ENCODE measurements at regions not wholly inside any gene's neighbourhood (a gene's known extent, or its start where the extent isn't known, plus 50 kb on each side); places are given as distances from the start of the nearest gene placed in this dataset.
"Not testable (repeated sequence)": the region's sequence is repeated elsewhere in the genome, so short reads cannot be mapped to it uniquely, and the experiment has no call there.

DNA sequence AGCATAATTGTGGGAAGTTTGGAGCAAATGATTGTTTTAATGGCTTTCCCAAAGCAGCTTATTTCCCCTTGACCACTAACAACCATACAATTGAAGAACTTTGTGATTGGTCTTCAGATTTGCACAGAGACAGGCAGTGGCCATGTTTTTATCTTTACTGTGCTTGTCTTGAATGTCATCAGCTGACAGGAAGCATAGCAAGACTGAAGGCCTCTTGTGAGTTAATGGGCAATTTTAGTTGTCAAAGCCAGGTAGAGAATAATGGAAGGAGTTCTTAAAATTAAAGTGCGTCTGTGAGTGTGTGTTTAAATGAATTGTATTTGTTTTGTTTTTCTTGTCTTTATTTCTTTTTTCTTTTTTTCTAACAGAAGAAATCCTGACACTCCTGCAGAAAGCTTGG, 809.9 kb downstream of the TSN start:
- no peaks in the 10 kb centered on the region for H3K9me3 ChIP-seq (ENCODE audit: control insufficient read depth, insufficient read depth, low read length)
- no peak overlapping the region for H3K4me2 ChIP-seq (ENCODE audit: low read length)
- H3F3A ChIP-seq (ENCODE audit: control insufficient read depth, insufficient read depth), result no peaks in the 10 kb centered on the region
- no peaks in the 10 kb centered on the region for H3K36me3 ChIP-seq (ENCODE audit: control insufficient read depth, low read length)
- no peaks in the 10 kb centered on the region for H3K27me3 ChIP-seq (ENCODE audit: control insufficient read depth, low read length)
- H3K4me1 ChIP-seq (ENCODE audit: control insufficient read depth, low read length), result no peaks in the 10 kb centered on the region
- TF ChIP-seq, protein P1, sequence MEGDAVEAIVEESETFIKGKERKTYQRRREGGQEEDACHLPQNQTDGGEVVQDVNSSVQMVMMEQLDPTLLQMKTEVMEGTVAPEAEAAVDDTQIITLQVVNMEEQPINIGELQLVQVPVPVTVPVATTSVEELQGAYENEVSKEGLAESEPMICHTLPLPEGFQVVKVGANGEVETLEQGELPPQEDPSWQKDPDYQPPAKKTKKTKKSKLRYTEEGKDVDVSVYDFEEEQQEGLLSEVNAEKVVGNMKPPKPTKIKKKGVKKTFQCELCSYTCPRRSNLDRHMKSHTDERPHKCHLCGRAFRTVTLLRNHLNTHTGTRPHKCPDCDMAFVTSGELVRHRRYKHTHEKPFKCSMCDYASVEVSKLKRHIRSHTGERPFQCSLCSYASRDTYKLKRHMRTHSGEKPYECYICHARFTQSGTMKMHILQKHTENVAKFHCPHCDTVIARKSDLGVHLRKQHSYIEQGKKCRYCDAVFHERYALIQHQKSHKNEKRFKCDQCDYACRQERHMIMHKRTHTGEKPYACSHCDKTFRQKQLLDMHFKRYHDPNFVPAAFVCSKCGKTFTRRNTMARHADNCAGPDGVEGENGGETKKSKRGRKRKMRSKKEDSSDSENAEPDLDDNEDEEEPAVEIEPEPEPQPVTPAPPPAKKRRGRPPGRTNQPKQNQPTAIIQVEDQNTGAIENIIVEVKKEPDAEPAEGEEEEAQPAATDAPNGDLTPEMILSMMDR (IDR thresholded peaks at IDR 0.05; ENCODE audit: low read depth, low read length, poor library complexity, severe bottlenecking), result no peak
- no peak for TF ChIP-seq EZH2phosphoT487 (IDR thresholded peaks at IDR 0.05; ENCODE audit: borderline replicate concordance, low read length)
- H3K4me3 ChIP-seq (ENCODE audit: low read length), result no peak overlapping the region
- H3K79me2 ChIP-seq (ENCODE audit: control insufficient read depth, low read length), result no peaks in the 10 kb centered on the region
- H3K27ac ChIP-seq (ENCODE audit: low read depth, low read length), result no peak overlapping the region
- no peaks in the 10 kb centered on the region for H3K9me2 ChIP-seq (replicated peaks; ENCODE audit: control insufficient read depth, low read length)
- H4K20me1 ChIP-seq (ENCODE audit: control insufficient read depth, insufficient read depth, low read depth, low read length), result no peaks in the 10 kb centered on the region

DNA sequence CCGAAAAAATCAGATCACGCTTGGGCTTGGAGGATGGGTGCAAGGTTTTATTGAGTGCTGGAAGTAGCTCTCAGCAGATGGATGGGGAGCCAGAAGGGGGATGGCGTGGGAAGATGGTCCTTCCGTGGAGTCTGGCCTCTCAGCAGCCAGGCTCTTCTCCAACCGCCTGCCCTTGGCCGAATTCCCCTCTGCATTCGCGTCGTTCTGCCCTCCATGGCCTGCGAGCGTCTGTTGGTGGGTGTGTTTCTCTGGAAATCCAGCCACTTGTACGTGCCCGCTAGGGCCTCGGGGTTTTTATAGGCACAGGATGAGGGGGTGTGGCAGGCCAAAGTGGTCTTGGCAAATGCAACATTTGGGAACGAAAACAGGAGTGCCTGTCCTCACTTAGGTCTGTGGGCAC, 815.2 kb downstream of the TSN start:
- H3K4me3 ChIP-seq (ENCODE audit: low read length), result no peak overlapping the region
- H4K20me1 ChIP-seq (ENCODE audit: control insufficient read depth, insufficient read depth, low read depth, low read length), result no peaks in the 10 kb centered on the region
- H3K4me1 ChIP-seq (ENCODE audit: control insufficient read depth, low read length), result no peaks in the 10 kb centered on the region
- H3K9me3 ChIP-seq (ENCODE audit: control insufficient read depth, insufficient read depth, low read length), result no peaks in the 10 kb centered on the region
- H3K36me3 ChIP-seq (ENCODE audit: control insufficient read depth, low read length), result no peaks in the 10 kb centered on the region
- no peak for TF ChIP-seq EZH2phosphoT487 (IDR thresholded peaks at IDR 0.05; ENCODE audit: borderline replicate concordance, low read length)
- TF ChIP-seq, protein P1 (IDR thresholded peaks at IDR 0.05; ENCODE audit: low read depth, low read length, poor library complexity, severe bottlenecking), result no peak
- H3F3A ChIP-seq (ENCODE audit: control insufficient read depth, insufficient read depth), result no peaks in the 10 kb centered on the region
- H3K9me2 ChIP-seq (replicated peaks; ENCODE audit: control insufficient read depth, low read length), result no peaks in the 10 kb centered on the region
- H3K4me2 ChIP-seq (ENCODE audit: low read length), result no peak overlapping the region
- no peak overlapping the region for H3K27ac ChIP-seq (ENCODE audit: low read depth, low read length)
- no peaks in the 10 kb centered on the region for H3K79me2 ChIP-seq (ENCODE audit: control insufficient read depth, low read length)
- H3K27me3 ChIP-seq (ENCODE audit: control insufficient read depth, low read length), result no peaks in the 10 kb centered on the region

DNA sequence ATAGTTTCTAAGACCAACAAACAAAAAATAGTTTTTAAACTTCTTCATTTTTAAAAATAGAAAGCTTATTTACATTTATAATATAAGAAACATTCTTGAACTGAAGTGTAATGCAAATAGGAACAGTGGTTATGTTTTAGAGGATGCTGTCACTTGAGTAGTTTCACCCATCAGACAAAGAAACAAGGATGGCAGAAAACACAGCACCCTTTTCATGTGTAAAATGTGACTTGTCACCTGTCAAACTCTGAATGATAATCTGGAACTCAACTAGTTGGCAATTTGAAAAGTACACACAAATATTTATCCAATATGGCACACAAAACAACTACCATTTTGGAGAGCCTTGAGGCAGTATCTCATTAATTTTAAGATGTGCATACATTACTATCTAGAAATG, 816.0 kb downstream of the TSN start:
- H3K9me3 ChIP-seq (ENCODE audit: control insufficient read depth, insufficient read depth, low read length); H3K9me2 ChIP-seq (replicated peaks; ENCODE audit: control insufficient read depth, low read length); H3F3A ChIP-seq (ENCODE audit: control insufficient read depth, insufficient read depth); H3K4me1 ChIP-seq (ENCODE audit: control insufficient read depth, low read length); H4K20me1 ChIP-seq (ENCODE audit: control insufficient read depth, insufficient read depth, low read depth, low read length); H3K27ac ChIP-seq (ENCODE audit: low read depth, low read length); H3K36me3 ChIP-seq (ENCODE audit: control insufficient read depth, low read length); H3K4me2 ChIP-seq (ENCODE audit: low read length); H3K4me3 ChIP-seq (ENCODE audit: low read length); H3K27me3 ChIP-seq (ENCODE audit: control insufficient read depth, low read length); H3K79me2 ChIP-seq (ENCODE audit: control insufficient read depth, low read length): not testable (repeated sequence)

DNA sequence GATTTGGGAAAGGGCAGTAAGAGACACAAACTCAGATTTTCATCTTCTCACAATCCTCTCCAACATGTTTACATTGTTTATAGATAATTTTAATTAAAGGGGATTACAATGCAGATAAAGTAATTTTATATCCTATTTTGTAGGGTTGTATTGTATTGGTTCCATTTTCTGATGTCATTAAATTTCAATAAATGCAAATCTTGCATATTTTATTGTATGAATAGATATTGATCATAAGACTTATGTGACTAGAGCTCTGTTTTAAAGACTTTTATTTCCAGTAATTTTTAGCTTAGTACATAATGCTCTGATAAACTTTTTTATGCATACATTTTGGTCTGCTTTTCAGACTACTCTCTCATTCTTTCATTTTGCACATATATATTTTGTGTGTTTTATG, 819.6 kb downstream of the TSN start:
- no peaks in the 10 kb centered on the region for H3F3A ChIP-seq (ENCODE audit: control insufficient read depth, insufficient read depth)
- H4K20me1 ChIP-seq (ENCODE audit: control insufficient read depth, insufficient read depth, low read depth, low read length), result no peaks in the 10 kb centered on the region
- no peaks in the 10 kb centered on the region for H3K79me2 ChIP-seq (ENCODE audit: control insufficient read depth, low read length)
- H3K9me3 ChIP-seq (ENCODE audit: control insufficient read depth, insufficient read depth, low read length), result no peaks in the 10 kb centered on the region
- H3K4me1 ChIP-seq (ENCODE audit: control insufficient read depth, low read length), result no peaks in the 10 kb centered on the region
- H3K27ac ChIP-seq (ENCODE audit: low read depth, low read length), result no peak overlapping the region
- TF ChIP-seq EZH2phosphoT487 (IDR thresholded peaks at IDR 0.05; ENCODE audit: borderline replicate concordance, low read length), result no peak
- TF ChIP-seq, protein P1 (IDR thresholded peaks at IDR 0.05; ENCODE audit: low read depth, low read length, poor library complexity, severe bottlenecking), result no peak
- no peak overlapping the region for H3K4me2 ChIP-seq (ENCODE audit: low read length)
- no peaks in the 10 kb centered on the region for H3K36me3 ChIP-seq (ENCODE audit: control insufficient read depth, low read length)
- no peak overlapping the region for H3K4me3 ChIP-seq (ENCODE audit: low read length)
- no peaks in the 10 kb centered on the region for H3K27me3 ChIP-seq (ENCODE audit: control insufficient read depth, low read length)
- no peaks in the 10 kb centered on the region for H3K9me2 ChIP-seq (replicated peaks; ENCODE audit: control insufficient read depth, low read length)
